Nephron progenitor cell (in vitro differentiated cells): ENCODE measurements at regions not wholly inside any gene's neighbourhood (a gene's known extent, or its start where the extent isn't known, plus 50 kb on each side); places are given as distances from the start of the nearest gene placed in this dataset.
"Not testable (repeated sequence)": the region's sequence is repeated elsewhere in the genome, so short reads cannot be mapped to it uniquely, and the experiment has no call there.

Source experiments
- DNase-seq: peaks from one replicate; pipeline ENCODE4 v3.0.0; 2021
- H3K27ac Mint-ChIP-seq: 2 replicates; pipeline ENCODE4 v1.8.0; 2021; ENCODE audit warnings: mild to moderate bottlenecking, moderate library complexity, mixed read lengths
- H3K27me3 Mint-ChIP-seq: 2 replicates; pipeline ENCODE4 v1.8.0; 2021; ENCODE audit warnings: mild to moderate bottlenecking, low read depth, mixed read lengths; ENCODE audit not compliant: poor library complexity
- H3K36me3 Mint-ChIP-seq: 2 replicates; pipeline ENCODE4 v1.8.0; 2021; ENCODE audit warnings: low read depth, mixed read lengths
- H3K4me1 Mint-ChIP-seq: 2 replicates; pipeline ENCODE4 v1.8.0; 2021; ENCODE audit warnings: mixed read lengths
- H3K4me3 Mint-ChIP-seq: 2 replicates; pipeline ENCODE4 v1.8.0; 2021; ENCODE audit warnings: mild to moderate bottlenecking, moderate library complexity, mixed read lengths
- H3K9me3 Mint-ChIP-seq: 2 replicates; pipeline ENCODE4 v1.8.0; 2021; ENCODE audit warnings: mild to moderate bottlenecking, moderate library complexity, mixed read lengths
- TF ChIP-seq, protein P1 (sequence below): fragments of 200-600 bp; sonication (generic); IDR thresholded peaks from 2 replicates; pipeline ENCODE4 v1.5.0; 2021; ENCODE audit warnings: antibody characterized with exemption

DNA sequence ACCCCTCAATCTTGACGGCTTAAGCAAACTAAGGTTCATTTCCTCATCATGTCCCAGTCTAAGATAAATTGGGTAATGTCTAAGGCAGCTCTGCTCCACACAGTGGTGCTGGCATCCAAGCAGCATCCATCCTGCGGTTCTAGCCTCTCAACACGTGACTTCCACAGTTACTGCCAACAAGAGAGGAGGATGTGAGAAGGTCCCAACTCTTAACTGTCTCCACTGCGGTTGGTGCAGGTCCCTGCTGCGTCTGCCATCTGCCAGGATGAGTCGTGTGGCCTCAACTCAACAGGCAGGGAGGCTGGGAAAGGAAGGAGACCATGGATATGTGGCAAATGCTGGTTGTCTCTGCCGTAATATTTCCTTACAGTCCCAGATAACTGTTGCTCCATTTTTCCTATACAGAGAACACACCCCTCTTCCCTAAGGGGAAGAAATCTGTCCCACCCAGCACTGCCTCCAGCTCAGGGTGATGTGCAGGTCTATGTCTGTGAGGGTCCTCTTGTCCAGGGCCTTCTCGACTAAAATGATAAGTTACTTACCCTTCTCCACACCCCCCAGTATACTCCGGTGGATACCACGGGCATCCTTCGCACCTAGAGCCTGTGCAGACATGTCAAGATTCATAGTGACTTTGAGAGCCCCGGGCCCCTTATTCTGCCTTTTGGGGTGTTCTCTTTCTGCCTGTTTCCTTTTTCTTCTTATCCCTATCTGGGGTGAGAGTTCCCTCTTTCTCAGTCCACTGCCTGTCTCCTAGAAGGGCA, 64.7 kb downstream of the KCNJ18 start:
- Mint-ChIP-seq H3K27ac (no peak overlapping the region), H3K36me3 (no peaks in the 10 kb centered on the region), H3K9me3 (peaks cover 54% of the 10 kb centered on the region), H3K4me3 (no peak overlapping the region), H3K4me1 (no peaks in the 10 kb centered on the region), H3K27me3 (no peaks in the 10 kb centered on the region)
- TF ChIP-seq, protein P1, sequence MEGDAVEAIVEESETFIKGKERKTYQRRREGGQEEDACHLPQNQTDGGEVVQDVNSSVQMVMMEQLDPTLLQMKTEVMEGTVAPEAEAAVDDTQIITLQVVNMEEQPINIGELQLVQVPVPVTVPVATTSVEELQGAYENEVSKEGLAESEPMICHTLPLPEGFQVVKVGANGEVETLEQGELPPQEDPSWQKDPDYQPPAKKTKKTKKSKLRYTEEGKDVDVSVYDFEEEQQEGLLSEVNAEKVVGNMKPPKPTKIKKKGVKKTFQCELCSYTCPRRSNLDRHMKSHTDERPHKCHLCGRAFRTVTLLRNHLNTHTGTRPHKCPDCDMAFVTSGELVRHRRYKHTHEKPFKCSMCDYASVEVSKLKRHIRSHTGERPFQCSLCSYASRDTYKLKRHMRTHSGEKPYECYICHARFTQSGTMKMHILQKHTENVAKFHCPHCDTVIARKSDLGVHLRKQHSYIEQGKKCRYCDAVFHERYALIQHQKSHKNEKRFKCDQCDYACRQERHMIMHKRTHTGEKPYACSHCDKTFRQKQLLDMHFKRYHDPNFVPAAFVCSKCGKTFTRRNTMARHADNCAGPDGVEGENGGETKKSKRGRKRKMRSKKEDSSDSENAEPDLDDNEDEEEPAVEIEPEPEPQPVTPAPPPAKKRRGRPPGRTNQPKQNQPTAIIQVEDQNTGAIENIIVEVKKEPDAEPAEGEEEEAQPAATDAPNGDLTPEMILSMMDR: no peak
- no peak for DNase-seq

DNA sequence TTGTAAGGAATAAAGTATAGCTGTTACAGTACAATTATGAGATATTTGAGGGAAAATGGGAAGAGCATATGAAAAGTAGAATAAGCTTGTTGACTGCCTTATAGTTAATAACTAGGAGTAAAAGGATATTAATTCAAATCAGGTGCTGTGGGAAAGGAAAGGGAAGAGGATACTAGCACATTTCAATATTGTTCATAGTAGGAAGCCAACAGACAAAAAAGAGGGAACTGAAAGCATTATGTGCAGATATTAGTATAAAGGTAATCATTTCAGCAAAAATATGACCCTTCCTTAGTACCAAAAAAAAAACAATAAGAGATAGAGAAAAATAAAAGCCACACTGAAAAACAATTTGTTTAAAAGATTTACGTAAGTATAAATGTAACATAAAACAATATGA, 67.3 kb downstream of the KCNJ18 start:
- not testable (repeated sequence) for H3K27ac Mint-ChIP-seq, H3K27me3 Mint-ChIP-seq, H3K36me3 Mint-ChIP-seq, DNase-seq, H3K4me3 Mint-ChIP-seq, H3K4me1 Mint-ChIP-seq
- H3K9me3 Mint-ChIP-seq: peaks cover 69% of the 10 kb centered on the region

DNA sequence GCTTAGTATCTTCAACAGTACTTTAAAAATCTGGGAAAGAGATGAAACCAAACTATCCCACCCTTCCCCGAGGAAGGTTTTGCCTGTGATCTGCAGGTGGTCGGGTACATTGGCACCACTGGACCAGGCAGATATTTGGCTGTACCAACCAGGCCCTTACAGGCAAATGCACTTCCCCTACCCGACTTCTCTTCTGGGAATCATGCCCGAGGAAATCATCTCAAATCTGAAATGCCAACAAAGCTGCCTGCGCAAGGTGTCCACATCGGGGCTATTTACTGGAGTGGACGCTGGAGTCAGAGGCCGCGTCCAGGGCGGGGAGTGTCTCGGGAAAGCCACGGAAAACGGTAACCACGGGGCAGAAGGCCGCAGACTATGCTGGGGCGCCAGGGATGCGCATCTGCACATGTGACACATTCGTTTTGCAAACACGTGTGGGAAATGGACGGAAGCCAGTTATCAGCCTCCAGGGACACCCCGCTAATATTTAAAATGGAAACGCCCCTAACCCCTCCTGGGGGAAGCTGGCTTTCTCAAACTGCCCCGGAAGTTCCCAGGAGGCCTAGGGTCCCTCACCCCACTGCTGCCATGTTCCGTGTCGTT, 71.5 kb downstream of the KCNJ18 start:
- not testable (repeated sequence) for H3K36me3 Mint-ChIP-seq, H3K4me3 Mint-ChIP-seq, DNase-seq, H3K27me3 Mint-ChIP-seq, H3K27ac Mint-ChIP-seq, H3K4me1 Mint-ChIP-seq
- peaks cover 84% of the 10 kb centered on the region for H3K9me3 Mint-ChIP-seq

DNA sequence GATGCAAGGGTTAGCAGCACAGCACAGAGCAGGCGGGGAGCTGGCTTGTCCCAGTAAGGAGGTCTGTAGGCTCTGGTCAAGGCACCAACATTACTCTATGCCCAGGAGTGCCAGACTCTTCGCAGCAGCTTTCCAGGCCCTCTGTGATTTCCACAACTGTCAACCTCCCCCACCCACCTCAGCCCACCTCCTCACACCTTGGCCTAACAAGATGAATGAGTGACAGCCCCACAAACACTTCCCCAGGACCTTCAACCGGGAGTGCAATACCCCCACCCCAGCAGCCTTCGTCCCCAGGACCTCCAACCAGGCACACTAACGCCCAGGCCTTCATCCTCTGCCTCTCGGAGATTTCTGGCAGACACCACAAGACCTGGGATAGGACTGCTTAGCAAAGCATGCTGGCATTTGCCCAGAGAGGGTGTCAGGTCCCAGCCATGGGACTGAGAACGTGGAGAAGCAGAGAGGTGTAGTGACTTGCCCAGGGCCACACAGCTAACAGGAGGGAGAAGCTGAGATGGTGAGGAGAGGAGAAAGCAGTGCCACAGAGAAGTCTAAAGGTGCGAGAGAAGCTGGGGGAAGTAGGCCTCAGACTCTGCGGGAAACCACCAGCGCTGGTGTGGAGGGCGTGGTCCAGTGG, 73.4 kb downstream of the KCNJ18 start:
- not testable (repeated sequence) for H3K4me1 Mint-ChIP-seq, H3K27ac Mint-ChIP-seq, H3K27me3 Mint-ChIP-seq, H3K36me3 Mint-ChIP-seq, H3K4me3 Mint-ChIP-seq, DNase-seq
- H3K9me3 Mint-ChIP-seq: peaks cover 87% of the 10 kb centered on the region

DNA sequence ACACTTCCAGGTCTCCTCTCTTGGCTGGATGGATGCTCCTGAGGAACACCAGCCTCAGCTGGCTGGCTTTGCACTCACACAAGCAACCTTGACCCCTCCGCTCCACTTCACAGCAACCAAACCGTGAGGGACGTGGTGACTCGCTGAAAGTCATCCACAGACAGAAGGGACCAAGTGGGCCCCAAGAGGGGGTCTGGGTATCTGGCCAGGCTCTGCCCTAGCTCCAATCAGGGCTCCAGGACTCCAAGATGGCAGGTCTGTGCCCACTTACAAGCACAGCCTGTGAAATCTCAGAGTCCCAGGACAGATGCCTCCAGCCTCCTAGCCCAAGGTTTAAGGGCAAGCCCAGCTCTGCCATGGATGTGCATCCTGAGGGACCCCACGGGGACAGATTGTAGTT, 74.2 kb downstream of the KCNJ18 start:
- not testable (repeated sequence) for H3K36me3 Mint-ChIP-seq, H3K27me3 Mint-ChIP-seq, H3K4me1 Mint-ChIP-seq, H3K4me3 Mint-ChIP-seq, H3K27ac Mint-ChIP-seq, DNase-seq
- H3K9me3 Mint-ChIP-seq: peaks cover 81% of the 10 kb centered on the region

DNA sequence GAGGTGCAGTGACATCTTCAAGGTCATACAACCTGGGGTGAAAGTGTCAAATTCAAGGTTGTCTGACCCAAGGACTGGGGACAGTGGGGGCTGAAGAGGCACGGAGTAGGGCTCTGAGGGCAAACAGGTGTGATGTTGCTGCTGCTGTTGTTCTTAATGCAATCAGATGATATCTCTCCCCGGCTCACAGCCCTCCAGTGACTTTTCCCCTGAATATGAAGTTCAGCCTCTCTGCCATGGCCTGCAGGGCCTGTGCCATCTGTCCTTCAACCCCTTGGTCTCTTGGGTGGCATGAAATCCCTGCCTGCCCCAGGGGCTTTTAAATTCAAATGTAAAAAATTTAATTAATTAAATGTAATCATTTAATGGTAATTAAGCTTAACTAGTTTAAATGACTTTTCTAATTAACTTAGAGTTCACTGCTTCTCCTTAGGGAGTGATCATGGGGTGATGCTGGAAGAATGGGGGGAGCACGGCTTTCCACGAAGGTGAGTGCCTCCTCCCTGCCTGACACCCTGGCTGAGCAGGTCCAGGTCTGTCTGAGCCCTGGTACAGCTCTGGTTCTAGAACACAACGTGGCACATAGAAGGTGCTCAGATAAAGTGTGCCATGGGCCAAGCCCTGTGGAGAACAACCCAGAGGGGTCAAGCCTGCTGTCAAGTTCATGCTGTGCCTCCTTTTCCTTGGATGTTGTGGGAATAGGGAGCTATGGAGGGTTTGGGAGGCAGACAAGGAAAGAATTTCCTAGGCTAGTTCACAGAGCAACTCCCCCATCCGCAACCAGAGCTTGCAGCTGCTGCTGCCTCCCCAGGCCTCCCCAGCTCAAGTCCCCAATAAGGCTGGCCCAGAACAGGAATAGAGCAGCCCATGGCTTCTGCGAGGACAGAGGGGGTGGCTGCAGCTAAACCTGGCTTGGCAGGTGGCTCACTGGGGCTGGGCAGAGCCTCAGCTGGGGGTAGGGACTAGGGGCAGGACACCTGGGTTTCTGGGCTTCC, 75.1 kb downstream of the KCNJ18 start:
- not testable (repeated sequence) for H3K27me3 Mint-ChIP-seq, H3K27ac Mint-ChIP-seq, H3K36me3 Mint-ChIP-seq, DNase-seq, H3K4me1 Mint-ChIP-seq, H3K4me3 Mint-ChIP-seq
- peaks cover 76% of the 10 kb centered on the region for H3K9me3 Mint-ChIP-seq

DNA sequence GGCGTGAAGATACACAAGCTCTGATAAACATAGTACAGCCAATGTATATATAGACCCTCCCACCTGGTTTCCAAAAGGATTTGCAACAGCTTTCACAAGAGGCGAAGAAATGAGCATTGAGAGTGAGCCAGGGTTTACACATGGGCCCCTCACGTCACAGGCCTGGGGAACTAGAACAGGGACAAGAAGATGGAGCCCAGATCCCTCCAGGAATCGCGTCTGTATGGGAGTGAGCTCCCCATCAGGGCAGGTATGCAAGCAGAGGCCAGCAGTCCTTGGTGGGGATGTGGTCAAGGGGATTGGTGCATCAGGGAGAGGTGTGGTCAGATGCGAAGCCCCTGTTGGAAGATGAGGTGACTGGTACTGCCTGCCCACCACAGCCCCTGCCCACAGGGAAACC, 75.9 kb downstream of the KCNJ18 start:
- DNase-seq, H3K27ac Mint-ChIP-seq, H3K4me3 Mint-ChIP-seq, H3K4me1 Mint-ChIP-seq, H3K27me3 Mint-ChIP-seq, H3K36me3 Mint-ChIP-seq: not testable (repeated sequence)
- H3K9me3 Mint-ChIP-seq: peaks cover 76% of the 10 kb centered on the region

DNA sequence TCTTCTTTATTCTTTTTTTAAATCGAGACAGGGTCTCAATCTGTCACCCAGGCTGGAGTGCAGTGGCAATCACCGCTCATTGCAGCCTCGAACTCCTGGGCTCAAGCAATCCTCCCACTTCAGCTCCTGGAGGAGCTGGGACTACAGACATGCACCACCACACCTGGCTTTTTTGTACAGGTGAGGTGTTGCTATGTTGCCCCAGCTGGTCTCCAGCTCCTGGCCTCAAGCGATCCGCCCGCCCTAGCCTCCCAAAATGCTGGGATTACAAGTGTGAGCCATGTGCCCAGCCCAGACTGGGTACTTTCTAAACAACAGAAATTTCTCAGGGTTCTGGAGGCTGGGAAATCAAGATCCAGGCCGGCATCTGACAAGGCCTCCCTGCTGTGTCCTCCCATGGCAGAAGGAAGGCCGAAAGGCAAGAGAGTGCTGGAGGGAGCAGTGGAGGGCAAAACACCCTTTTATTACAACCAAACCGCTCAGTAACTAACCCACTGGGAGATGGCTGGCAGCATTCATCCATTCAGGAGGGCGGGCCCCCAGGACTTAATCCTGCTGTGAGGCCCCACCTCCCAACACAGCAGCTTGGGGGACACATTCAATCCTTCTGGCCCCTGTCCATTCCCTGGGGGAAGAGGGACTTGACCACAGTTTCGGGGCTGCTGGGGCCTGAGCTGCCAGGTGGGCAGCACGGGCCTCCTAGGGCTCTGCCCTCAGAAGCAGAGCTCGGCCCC, 76.6 kb downstream of the KCNJ18 start:
- H3K27me3 Mint-ChIP-seq, H3K27ac Mint-ChIP-seq, H3K4me1 Mint-ChIP-seq, H3K36me3 Mint-ChIP-seq, DNase-seq, H3K4me3 Mint-ChIP-seq: not testable (repeated sequence)
- peaks cover 75% of the 10 kb centered on the region for H3K9me3 Mint-ChIP-seq

DNA sequence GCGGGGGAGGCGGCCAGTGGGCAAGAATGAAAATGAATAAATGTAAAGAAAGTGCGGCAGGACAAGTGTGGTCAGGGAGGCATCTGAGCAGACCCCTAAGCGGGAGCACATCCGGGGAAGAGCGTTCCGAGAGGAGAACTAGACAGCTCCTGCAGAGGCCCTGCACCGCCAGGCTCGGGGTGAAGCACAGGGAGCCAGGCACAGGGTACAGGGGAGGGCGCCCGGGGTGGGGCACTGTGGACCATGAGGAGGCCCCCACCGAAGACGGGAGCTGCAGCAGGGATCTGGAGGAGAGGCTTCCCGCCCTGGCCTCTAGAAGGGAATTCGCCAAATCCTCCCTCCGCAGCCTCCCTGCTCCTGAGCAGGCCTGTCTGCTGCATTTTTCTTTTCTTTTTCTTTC, 77.5 kb downstream of the KCNJ18 start:
- not testable (repeated sequence) for H3K4me1 Mint-ChIP-seq, H3K27ac Mint-ChIP-seq, H3K4me3 Mint-ChIP-seq, H3K27me3 Mint-ChIP-seq, DNase-seq, H3K36me3 Mint-ChIP-seq
- peaks cover 75% of the 10 kb centered on the region for H3K9me3 Mint-ChIP-seq

DNA sequence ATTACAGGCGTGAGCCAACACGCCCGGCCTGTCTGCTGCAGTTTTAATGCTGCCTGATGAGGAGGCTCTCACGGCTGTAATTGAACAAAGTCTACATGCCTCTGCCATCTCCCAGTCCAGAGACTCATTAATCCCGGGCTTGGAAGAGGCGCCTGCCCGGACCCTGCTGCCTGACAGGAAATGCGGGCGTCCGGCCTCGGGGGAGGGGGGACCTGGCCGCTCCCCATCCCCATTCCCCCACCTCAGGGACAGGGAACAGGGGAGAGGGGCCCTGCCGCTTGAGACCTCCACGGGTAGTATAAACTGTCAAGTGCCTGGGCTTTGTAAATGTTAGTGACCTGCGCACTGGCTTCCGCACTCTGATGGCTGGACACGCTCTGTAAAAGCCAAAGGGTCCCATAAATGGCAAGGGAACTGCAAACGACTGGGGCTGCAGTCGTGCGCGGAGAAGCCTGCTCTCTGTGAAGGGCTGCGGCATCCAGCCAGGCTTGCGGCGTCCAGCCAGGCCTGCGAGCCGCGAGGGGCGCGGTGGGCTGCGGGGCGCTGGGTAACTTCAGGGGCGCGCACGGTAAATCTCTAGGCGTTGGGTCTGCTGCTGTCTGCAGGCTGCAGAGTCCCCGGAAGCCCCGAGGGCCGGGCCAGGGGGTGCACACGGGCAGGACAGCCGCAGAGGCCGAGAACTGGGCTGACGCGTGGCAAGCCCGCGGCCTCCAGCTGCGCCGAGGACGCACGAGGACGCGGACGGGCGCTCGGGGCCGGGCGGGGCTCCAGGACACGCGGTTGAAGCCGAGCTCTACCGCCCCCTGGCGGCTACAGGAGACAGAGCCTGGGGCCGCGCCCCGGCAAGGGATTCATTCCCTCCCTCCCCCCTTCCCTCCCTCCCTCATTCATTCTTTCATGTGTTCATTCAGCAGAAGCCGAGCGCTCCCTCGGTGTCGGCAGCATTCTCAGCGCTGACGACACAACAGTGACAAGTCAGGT, 78.4 kb downstream of the KCNJ18 start:
- DNase-seq, H3K4me3 Mint-ChIP-seq, H3K4me1 Mint-ChIP-seq, H3K27ac Mint-ChIP-seq, H3K27me3 Mint-ChIP-seq, H3K36me3 Mint-ChIP-seq: not testable (repeated sequence)
- peaks cover 75% of the 10 kb centered on the region for H3K9me3 Mint-ChIP-seq
